ENCODE measurements at regions not wholly inside any gene's neighbourhood (a gene's known extent, or its start where the extent isn't known, plus 50 kb on each side); places are given as distances from the start of the nearest gene placed in this dataset.
"Not testable (repeated sequence)": the region's sequence is repeated elsewhere in the genome, so short reads cannot be mapped to it uniquely, and the experiment has no call there.

DNA sequence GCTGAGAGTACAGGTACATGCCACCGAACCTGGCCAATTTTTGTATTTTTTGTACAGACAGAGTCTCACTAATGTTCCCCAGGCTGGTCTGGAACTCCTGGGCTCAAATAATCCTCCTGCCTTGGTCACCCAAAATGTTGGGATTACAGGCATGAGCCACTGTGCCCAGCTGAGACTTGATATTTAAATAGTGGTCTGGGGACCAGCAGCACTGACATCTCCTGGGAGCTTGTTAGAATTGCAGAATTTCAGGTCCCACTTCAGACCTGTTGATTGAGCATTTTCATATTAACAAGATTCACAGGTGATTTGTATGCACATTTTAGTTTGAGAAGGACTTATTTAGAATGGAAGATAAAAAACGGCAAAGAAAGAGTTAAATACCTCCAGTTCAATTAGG is 57.0 kb upstream of the COBL start:
- not testable (repeated sequence) for H3K79me1 ChIP-seq (replicated peaks; ENCODE audit: low read length, poor library complexity, severe bottlenecking); H2AFZ ChIP-seq (ENCODE audit: low read depth, low read length); H2AK5ac ChIP-seq (ENCODE audit: low read length, severe bottlenecking); H3K9ac ChIP-seq (ENCODE audit: low read length); H2BK15ac ChIP-seq (ENCODE audit: low read depth, poor library complexity, severe bottlenecking); H3K4ac ChIP-seq (ENCODE audit: low read depth in 1 of 2, low read length in 2 of 2); H3K4me2 ChIP-seq (ENCODE audit: low read length, poor library complexity, severe bottlenecking); H4K91ac ChIP-seq (ENCODE audit: low read length); H3K14ac ChIP-seq (ENCODE audit: low read length in 2 of 2); H3K4me1 ChIP-seq (ENCODE audit: control insufficient read depth, insufficient read depth, low read depth, low read length); H3K18ac ChIP-seq (ENCODE audit: low read depth in 1 of 2, low read length in 2 of 2); H3K36me3 ChIP-seq (ENCODE audit: control insufficient read depth in 1 of 2, insufficient read depth in 2 of 2, low read depth in 1 of 2, low read length in 2 of 2); H3K23ac ChIP-seq (ENCODE audit: low read length in 2 of 2); H2BK12ac ChIP-seq (ENCODE audit: low read length in 2 of 2); H2BK5ac ChIP-seq (ENCODE audit: low read depth, low read length, poor library complexity, severe bottlenecking); H3K27me3 ChIP-seq (ENCODE audit: control insufficient read depth in 1 of 2, insufficient read depth in 1 of 2, low read length in 2 of 2); H3K4me3 ChIP-seq (ENCODE audit: insufficient read depth in 1 of 2, low read depth in 1 of 2, low read length in 2 of 2); DNase-seq; H3K27ac ChIP-seq (ENCODE audit: low read length, poor library complexity, severe bottlenecking); H4K8ac ChIP-seq (ENCODE audit: low read length); H2BK120ac ChIP-seq (ENCODE audit: low read depth, low read length); H3K9me3 ChIP-seq (ENCODE audit: control insufficient read depth, low read length)
- WGBS, result no CpG with 5 or more reads among the region's 2 CpGs

DNA sequence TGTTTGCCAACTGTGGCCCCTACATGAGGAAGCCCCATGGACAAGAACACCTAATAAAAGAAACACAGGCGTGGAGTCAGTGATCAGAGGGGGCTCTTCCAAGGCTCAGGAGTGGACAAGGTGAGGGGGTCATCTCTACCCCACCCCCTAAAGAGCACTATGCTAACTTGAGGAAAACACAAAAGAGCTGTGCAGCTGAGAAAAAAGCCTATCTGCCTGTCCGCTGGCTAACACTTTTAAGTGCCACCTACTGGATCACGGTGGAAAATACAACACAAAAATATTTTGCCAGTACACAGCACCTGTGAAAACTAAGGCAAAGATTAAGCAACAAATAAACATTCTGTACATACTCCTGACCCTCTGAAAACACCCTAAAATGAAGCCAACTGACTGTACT is 53.1 kb upstream of the COBL start:
- Histone ChIP-seq H4K8ac (ENCODE audit: low read length) (no peak overlapping the region), H3K79me1 (replicated peaks; ENCODE audit: low read length, poor library complexity, severe bottlenecking) (no peaks in the 10 kb centered on the region), H3K4me2 (ENCODE audit: low read length, poor library complexity, severe bottlenecking) (no peak overlapping the region), H3K9ac (ENCODE audit: low read length) (no peak overlapping the region), H3K18ac (ENCODE audit: low read depth in 1 of 2, low read length in 2 of 2) (no peak overlapping the region), H3K27me3 (ENCODE audit: control insufficient read depth in 1 of 2, insufficient read depth in 1 of 2, low read length in 2 of 2) (peaks cover 23 to 24% of the 10 kb centered on the region in 2 experiments), H3K36me3 (ENCODE audit: control insufficient read depth in 1 of 2, insufficient read depth in 2 of 2, low read depth in 1 of 2, low read length in 2 of 2) (no peaks in the 10 kb centered on the region), H3K4me1 (ENCODE audit: control insufficient read depth, insufficient read depth, low read depth, low read length) (no peaks in the 10 kb centered on the region), H3K14ac (ENCODE audit: low read length in 2 of 2) (no peak overlapping the region), H3K4ac (ENCODE audit: low read depth in 1 of 2, low read length in 2 of 2) (no peak overlapping the region), H2BK120ac (ENCODE audit: low read depth, low read length) (no peak overlapping the region), H3K27ac (ENCODE audit: low read length, poor library complexity, severe bottlenecking) (no peak overlapping the region), H3K9me3 (ENCODE audit: control insufficient read depth, low read length) (no peaks in the 10 kb centered on the region), H2AK5ac (ENCODE audit: low read length, severe bottlenecking) (no peak overlapping the region), H3K23ac (ENCODE audit: low read length in 2 of 2) (no peak overlapping the region), H2BK12ac (ENCODE audit: low read length in 2 of 2) (no peak overlapping the region), H2BK15ac (ENCODE audit: low read depth, poor library complexity, severe bottlenecking) (no peak overlapping the region), H2AFZ (ENCODE audit: low read depth, low read length) (no peak overlapping the region), H4K91ac (ENCODE audit: low read length) (no peak overlapping the region), H3K4me3 (ENCODE audit: insufficient read depth in 1 of 2, low read depth in 1 of 2, low read length in 2 of 2) (no peak overlapping the region), H2BK5ac (ENCODE audit: low read depth, low read length, poor library complexity, severe bottlenecking) (no peak overlapping the region)
- no peak for DNase-seq
- 5% methylated on average over 3 of the region's 3 CpGs for WGBS

GRCh38 chr7:51369228-51369627 is 52.6 kb upstream of the COBL start:
- not testable (repeated sequence) for H3K36me3 ChIP-seq (ENCODE audit: control insufficient read depth in 1 of 2, insufficient read depth in 2 of 2, low read depth in 1 of 2, low read length in 2 of 2)

DNA sequence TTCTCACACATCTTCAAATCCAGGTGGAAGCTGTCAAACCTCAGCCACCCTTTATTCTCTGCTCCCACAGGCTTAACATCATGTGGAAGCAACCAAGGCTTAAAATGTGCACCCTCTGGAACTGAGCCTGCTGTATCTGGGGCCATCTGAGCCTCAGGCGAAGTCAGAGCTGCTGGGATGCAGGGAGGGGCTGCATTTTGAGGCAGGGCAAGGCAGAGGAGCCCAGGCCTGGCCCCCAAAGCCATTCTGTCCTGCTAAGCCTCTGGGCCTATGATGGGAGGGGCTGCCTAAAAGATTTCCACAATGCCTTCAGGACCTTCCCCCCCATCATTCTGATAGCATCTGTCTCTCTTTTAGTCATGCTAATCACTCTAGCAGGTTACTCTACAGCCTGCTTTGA is 51.7 kb upstream of the COBL start:
- H3K36me3 ChIP-seq (ENCODE audit: control insufficient read depth in 1 of 2, insufficient read depth in 2 of 2, low read depth in 1 of 2, low read length in 2 of 2), result no peaks in the 10 kb centered on the region
- H3K23ac ChIP-seq (ENCODE audit: low read length in 2 of 2), result no peak overlapping the region
- no peak overlapping the region for H4K91ac ChIP-seq (ENCODE audit: low read length)
- no peak overlapping the region for H3K27ac ChIP-seq (ENCODE audit: low read length, poor library complexity, severe bottlenecking)
- no peaks in the 10 kb centered on the region for H3K9me3 ChIP-seq (ENCODE audit: control insufficient read depth, low read length)
- no peak overlapping the region for H3K14ac ChIP-seq (ENCODE audit: low read length in 2 of 2)
- peaks cover 23 to 32% of the 10 kb centered on the region in 2 experiments for H3K27me3 ChIP-seq (ENCODE audit: control insufficient read depth in 1 of 2, insufficient read depth in 1 of 2, low read length in 2 of 2)
- H3K4ac ChIP-seq (ENCODE audit: low read depth in 1 of 2, low read length in 2 of 2), result no peak overlapping the region
- no peak overlapping the region for H2BK5ac ChIP-seq (ENCODE audit: low read depth, low read length, poor library complexity, severe bottlenecking)
- no peak overlapping the region for H2BK15ac ChIP-seq (ENCODE audit: low read depth, poor library complexity, severe bottlenecking)
- no peak overlapping the region for H2BK12ac ChIP-seq (ENCODE audit: low read length in 2 of 2)
- no peak overlapping the region for H3K9ac ChIP-seq (ENCODE audit: low read length)
- 41% methylated on average over 1 of the region's 1 CpG for WGBS
- H2AFZ ChIP-seq (ENCODE audit: low read depth, low read length), result no peak overlapping the region
- no peaks in the 10 kb centered on the region for H3K4me1 ChIP-seq (ENCODE audit: control insufficient read depth, insufficient read depth, low read depth, low read length)
- no peak for DNase-seq
- no peaks in the 10 kb centered on the region for H3K79me1 ChIP-seq (replicated peaks; ENCODE audit: low read length, poor library complexity, severe bottlenecking)
- H3K4me3 ChIP-seq (ENCODE audit: insufficient read depth in 1 of 2, low read depth in 1 of 2, low read length in 2 of 2), result no peak overlapping the region
- H2BK120ac ChIP-seq (ENCODE audit: low read depth, low read length), result no peak overlapping the region
- no peak overlapping the region for H3K18ac ChIP-seq (ENCODE audit: low read depth in 1 of 2, low read length in 2 of 2)
- no peak overlapping the region for H2AK5ac ChIP-seq (ENCODE audit: low read length, severe bottlenecking)
- no peak overlapping the region for H3K4me2 ChIP-seq (ENCODE audit: low read length, poor library complexity, severe bottlenecking)
- no peak overlapping the region for H4K8ac ChIP-seq (ENCODE audit: low read length)

More at GRCh38 chr7:51369228-51369627, 52.6 kb upstream of the COBL start:
- H2BK120ac ChIP-seq (ENCODE audit: low read depth, low read length); H2AFZ ChIP-seq (ENCODE audit: low read depth, low read length); H3K14ac ChIP-seq (ENCODE audit: low read length in 2 of 2); H3K23ac ChIP-seq (ENCODE audit: low read length in 2 of 2); H4K91ac ChIP-seq (ENCODE audit: low read length); H2AK5ac ChIP-seq (ENCODE audit: low read length, severe bottlenecking); H2BK5ac ChIP-seq (ENCODE audit: low read depth, low read length, poor library complexity, severe bottlenecking); H3K27ac ChIP-seq (ENCODE audit: low read length, poor library complexity, severe bottlenecking); DNase-seq; H2BK15ac ChIP-seq (ENCODE audit: low read depth, poor library complexity, severe bottlenecking); H3K79me1 ChIP-seq (replicated peaks; ENCODE audit: low read length, poor library complexity, severe bottlenecking); H3K4me2 ChIP-seq (ENCODE audit: low read length, poor library complexity, severe bottlenecking); H3K9ac ChIP-seq (ENCODE audit: low read length); H3K4me3 ChIP-seq (ENCODE audit: insufficient read depth in 1 of 2, low read depth in 1 of 2, low read length in 2 of 2); H3K4ac ChIP-seq (ENCODE audit: low read depth in 1 of 2, low read length in 2 of 2); H3K9me3 ChIP-seq (ENCODE audit: control insufficient read depth, low read length); H2BK12ac ChIP-seq (ENCODE audit: low read length in 2 of 2); H4K8ac ChIP-seq (ENCODE audit: low read length); H3K4me1 ChIP-seq (ENCODE audit: control insufficient read depth, insufficient read depth, low read depth, low read length); H3K18ac ChIP-seq (ENCODE audit: low read depth in 1 of 2, low read length in 2 of 2): not testable (repeated sequence)
- 64% methylated on average over 2 of the region's 3 CpGs for WGBS
- peaks cover 23 to 29% of the 10 kb centered on the region in 2 experiments for H3K27me3 ChIP-seq (ENCODE audit: control insufficient read depth in 1 of 2, insufficient read depth in 1 of 2, low read length in 2 of 2)

Measured in mesenchymal stem cell (in vitro differentiated cells and primary cell).